IMR-90 (cell line): ENCODE measurements at regions not wholly inside any gene's neighbourhood (a gene's known extent, or its start where the extent isn't known, plus 50 kb on each side); places are given as distances from the start of the nearest gene placed in this dataset.

Source experiments
- ATAC-seq: fragments of 200-7000 bp; cut with Tn5 transposase; 2 replicates; pipeline ENCODE4 v1.9.1; 2020; ENCODE audit warnings: low read depth, mild to moderate bottlenecking, moderate library complexity
- BruUV-seq: library from RNA; stranded (reverse); fragments of 400-500 nt; replicated peaks from 2 replicates; lab custom pipeline; 2021; lab: Mats Ljungman, UMichigan
- CTCF ChIA-PET: fragments of 300-600 bp; formaldehyde crosslinking; extraction: SDS; loops from one replicate; lab custom pipeline; 2021; ENCODE audit warnings: antibody characterized with exemption; lab: Yijun Ruan, JAX
- POLR2A ChIA-PET: fragments of 300-600 bp; sonication (Branson Sonifier 250); formaldehyde crosslinking; loops from one replicate; lab custom pipeline; 2022; ENCODE audit warnings: antibody characterized with exemption; ENCODE audit not compliant: unreplicated experiment; lab: Charles Lee
- DNase-seq: peaks from one replicate; pipeline ENCODE4 v3.0.0; 2013
- H2AFZ ChIP-seq: replicated peaks from 2 replicates; pipeline ENCODE3; 2013; ENCODE audit warnings: low read length, mild to moderate bottlenecking; ENCODE audit not compliant: poor library complexity
- H2AK5ac ChIP-seq: 2 replicates; pipeline ENCODE4 v1.6.1; 2013; ENCODE audit warnings: low read depth, low read length, inconsistent platforms
- H2AK9ac ChIP-seq: replicated peaks from 2 replicates; pipeline ENCODE3; 2013; ENCODE audit warnings: mild to moderate bottlenecking, low read depth, low read length, moderate library complexity; ENCODE audit not compliant: poor library complexity
- H2BK120ac ChIP-seq: 2 replicates; pipeline ENCODE4 v1.6.1; 2013; ENCODE audit warnings: low read depth, low read length, inconsistent platforms
- H2BK15ac ChIP-seq: 3 replicates; pipeline ENCODE4 v1.6.1; 2013; ENCODE audit warnings: low read depth, low read length, inconsistent platforms
- H2BK20ac ChIP-seq: 2 replicates; pipeline ENCODE4 v1.6.1; 2013; ENCODE audit warnings: low read depth, mild to moderate bottlenecking, inconsistent platforms, low read length, moderate library complexity
- H2BK5ac ChIP-seq: 2 replicates; pipeline ENCODE4 v1.6.1; 2013; ENCODE audit warnings: mild to moderate bottlenecking, low read depth, low read length, inconsistent platforms; ENCODE audit not compliant: poor library complexity, severe bottlenecking
- H3K14ac ChIP-seq: replicated peaks from 2 replicates; pipeline ENCODE4 v1.6.1; 2013; ENCODE audit warnings: low read depth, low read length, inconsistent platforms
- H3K18ac ChIP-seq: 2 replicates; pipeline ENCODE4 v1.6.1; 2013; ENCODE audit warnings: low read depth, low read length, control low read depth
- H3K23ac ChIP-seq: 2 replicates; pipeline ENCODE4 v1.6.1; 2013; ENCODE audit warnings: low read depth, low read length, inconsistent platforms
- H3K27ac ChIP-seq: 2 replicates; pipeline ENCODE4 v1.5.1; 2013; ENCODE audit warnings: mild to moderate bottlenecking, control low read depth, low read length; ENCODE audit not compliant: insufficient read depth
- H3K27me3 ChIP-seq: 2 replicates; pipeline ENCODE4 v1.6.1; 2013; ENCODE audit warnings: low read length; ENCODE audit not compliant: control insufficient read depth, insufficient read depth
- H3K36me3 ChIP-seq: 2 replicates; pipeline ENCODE4 v1.6.1; 2013; ENCODE audit warnings: low read length, mixed read lengths; ENCODE audit not compliant: control insufficient read depth, insufficient read depth
- H3K4ac ChIP-seq: 2 replicates; pipeline ENCODE4 v1.6.1; 2013; ENCODE audit warnings: low read depth, low read length, inconsistent platforms
- H3K4me1 ChIP-seq: 2 replicates; pipeline ENCODE4 v1.6.1; 2013; ENCODE audit warnings: low read length, mixed read lengths; ENCODE audit not compliant: control insufficient read depth, insufficient read depth
- H3K4me2 ChIP-seq: 2 replicates; pipeline ENCODE4 v1.6.1; 2013; ENCODE audit warnings: low read depth, mild to moderate bottlenecking, control low read depth, low read length, moderate library complexity
- H3K4me3 ChIP-seq: 2 replicates; pipeline ENCODE4 v1.5.1; 2013; ENCODE audit warnings: low read depth, mild to moderate bottlenecking, control low read depth, low read length, moderate library complexity; ENCODE audit not compliant: insufficient read depth
- H3K56ac ChIP-seq: 2 replicates; pipeline ENCODE4 v1.6.1; 2013; ENCODE audit warnings: low read length, inconsistent platforms; ENCODE audit not compliant: insufficient read depth; ENCODE audit errors: extremely low read depth
- H3K79me1 ChIP-seq, 2 experiments: 2 replicates each; pipeline ENCODE4 v1.6.1; 2013; ENCODE audit warnings: low read length in 2 of 2, inconsistent platforms in 1 of 2, low read depth in 1 of 2
- H3K9ac ChIP-seq: 2 replicates; pipeline ENCODE4 v1.6.1; 2013; ENCODE audit warnings: low read depth, low read length, control low read depth
- H3K9me1 ChIP-seq: 2 replicates; pipeline ENCODE4 v1.6.1; 2013; ENCODE audit warnings: low read length, inconsistent platforms; ENCODE audit not compliant: insufficient read depth
- H3K9me3 ChIP-seq: 2 replicates; pipeline ENCODE4 v1.6.1; 2013; ENCODE audit warnings: low read length; ENCODE audit not compliant: control insufficient read depth, insufficient read depth
- H4K20me1 ChIP-seq: 2 replicates; pipeline ENCODE4 v1.6.1; 2013; ENCODE audit warnings: low read length, inconsistent platforms; ENCODE audit not compliant: insufficient read depth
- H4K5ac ChIP-seq: 2 replicates; pipeline ENCODE4 v1.6.1; 2013; ENCODE audit warnings: mild to moderate bottlenecking, low read depth, low read length, control low read depth
- H4K8ac ChIP-seq, 2 experiments: 2 replicates each; pipeline ENCODE4 v1.6.1; 2013; ENCODE audit warnings: low read depth in 2 of 2, low read length in 2 of 2, control low read depth in 1 of 2, inconsistent platforms in 1 of 2
- H4K91ac ChIP-seq: 2 replicates; pipeline ENCODE4 v1.6.1; 2013; ENCODE audit warnings: low read depth, low read length, inconsistent platforms; ENCODE audit not compliant: insufficient read depth
- POLR2A ChIP-seq: IDR thresholded peaks from 2 replicates; pipeline ENCODE4 v1.6.1; 2012; ENCODE audit warnings: mild to moderate bottlenecking, low read depth, low read length
- RFX5 ChIP-seq: IDR thresholded peaks from 2 replicates; pipeline ENCODE4 v1.8.0; 2012; ENCODE audit warnings: low read depth, mild to moderate bottlenecking, low read length, moderate library complexity
- SMC3 ChIP-seq: fragments of 150-350 bp; IDR thresholded peaks from 2 replicates; pipeline ENCODE4 v1.6.1; 2016; ENCODE audit warnings: low read depth, mild to moderate bottlenecking, antibody characterized with exemption, low read length, moderate library complexity
- WGBS, 2 experiments: methylation state at CpG; one replicate each; pipeline versions ENCODE4 v1.1.5 to v1.1.7; 2013; ENCODE audit warnings: missing lambda C conversion rate in 2 of 2; ENCODE audit not compliant: insufficient read length in 1 of 2; ENCODE audit errors: extremely low coverage in 2 of 2; 5-methylcytosine and 5-hydroxymethylcytosine counted together
- dilution Hi-C: fragments of 300-500 bp; cut with HindIII; formaldehyde crosslinking; loops from one replicate; pipeline ENCODE4 v1.14.3; 2018; ENCODE audit warnings: low sequenced_read_pairs; ENCODE audit not compliant: unreplicated experiment
- in situ Hi-C: fragments of 300-500 bp; cut with MboI; formaldehyde crosslinking; loops from 3 replicates; pipeline ENCODE4 v1.14.3; 2019; ENCODE audit warnings: low sequenced_read_pairs, inconsistent platforms, mixed read lengths
- intact Hi-C: fragments of 100-400 bp; cut with micrococcal nuclease; formaldehyde crosslinking; loops from 2 replicates; pipeline ENCODE4 v1.10.0; 2022

GRCh38 chr4:170979736-170980135 is 833.5 kb upstream of the GALNTL6 start:
- DNase-seq (no peak), ATAC-seq (no peak)
- no peak overlapping the region for H3K4ac ChIP-seq
- H3K9ac ChIP-seq, result no peak overlapping the region
- H2BK15ac ChIP-seq, result no peak overlapping the region
- H3K27me3 ChIP-seq, result no peaks in the 10 kb centered on the region
- H3K27ac ChIP-seq, result no peak overlapping the region
- no TSS peak for BruUV-seq
- no peak overlapping the region for H4K5ac ChIP-seq
- H2AK9ac ChIP-seq, result no peak overlapping the region
- no peak overlapping the region for H3K23ac ChIP-seq
- H3K9me1 ChIP-seq, result no peaks in the 10 kb centered on the region
- no peak overlapping the region for H3K4me3 ChIP-seq
- TF ChIP-seq POLR2A (no peak), SMC3 (no peak), RFX5 (no peak)
- 0 out of 2 replicates have a peak, but pooled peaks cover 3% of the 10 kb centered on the region for H3K9me3 ChIP-seq
- in situ Hi-C loops (no loop called here), dilution Hi-C loops (no loop called here), intact Hi-C loops (no loop called here)
- CTCF ChIA-PET, result no interaction called here
- no peak overlapping the region for H2BK5ac ChIP-seq
- H2AFZ ChIP-seq, result no peak overlapping the region
- POLR2A ChIA-PET, result no interaction called here
- no peak overlapping the region for H2BK120ac ChIP-seq
- no peaks in the 10 kb centered on the region for H3K36me3 ChIP-seq
- no peak overlapping the region for H3K14ac ChIP-seq
- no peak overlapping the region for H3K56ac ChIP-seq
- H3K79me1 ChIP-seq, result no peaks in the 10 kb centered on the region
- no peaks in the 10 kb centered on the region for H4K20me1 ChIP-seq
- no peak overlapping the region for H2BK20ac ChIP-seq
- no CpG with 5 or more reads among the region's 6 CpGs for WGBS, 2 experiments
- H3K18ac ChIP-seq, result no peak overlapping the region
- no peak overlapping the region for H2AK5ac ChIP-seq
- H4K8ac ChIP-seq, result no peak overlapping the region
- H3K4me1 ChIP-seq, result no peaks in the 10 kb centered on the region
- no peak overlapping the region for H3K4me2 ChIP-seq
- H4K91ac ChIP-seq, result no peak overlapping the region
